H1 (cell line): ENCODE measurements at regions not wholly inside any gene's neighbourhood (a gene's known extent, or its start where the extent isn't known, plus 50 kb on each side); places are given as distances from the start of the nearest gene placed in this dataset.

ENCODE experiments used
- BCL11A ChIP-seq, 2 experiments: IDR thresholded peaks; one replicate each; pipeline ENCODE4 v1.6.1; 2011; ENCODE audit warnings: low read depth in 2 of 2, low read length in 2 of 2, mild to moderate bottlenecking in 2 of 2
- CTCF ChIP-seq, 3 experiments: IDR thresholded peaks; 1 replicate in 2 of 3; 2 replicates in 1 of 3; pipeline versions ENCODE4 v1.5.1 to v1.6.1; 2011; ENCODE audit warnings: low read length in 3 of 3, mild to moderate bottlenecking in 3 of 3, inconsistent platforms in 2 of 3, low read depth in 1 of 3, moderate library complexity in 1 of 3; ENCODE audit not compliant: insufficient read depth in 1 of 3; ENCODE audit errors: control extremely low read depth in 1 of 3
- JUN ChIP-seq: IDR thresholded peaks from 2 replicates; pipeline ENCODE4 v1.6.1; 2011; ENCODE audit warnings: low read depth, mild to moderate bottlenecking, improper control_type of control experiment, low read length
- KDM4A ChIP-seq: IDR thresholded peaks from one replicate; pipeline ENCODE4 v1.7.1; 2012; ENCODE audit warnings: low read depth, mild to moderate bottlenecking, moderate library complexity, low read length, inconsistent platforms; ENCODE audit not compliant: severe bottlenecking
- POLR2A ChIP-seq, 2 experiments: IDR thresholded peaks; 1 replicate in 1 of 2; 2 replicates in 1 of 2; pipeline ENCODE4 v1.6.1; 2011; ENCODE audit warnings: low read depth in 2 of 2, low read length in 2 of 2, mild to moderate bottlenecking in 2 of 2; ENCODE audit errors: control extremely low read depth in 1 of 2
- POLR2AphosphoS5 ChIP-seq: IDR thresholded peaks from 2 replicates; pipeline ENCODE4 v1.6.1; 2011; ENCODE audit warnings: low read depth, low read length
- RBBP5 ChIP-seq: IDR thresholded peaks from 2 replicates; pipeline ENCODE4 v1.7.1; 2012; ENCODE audit warnings: low read depth, mild to moderate bottlenecking, inconsistent platforms, low read length, moderate library complexity, borderline replicate concordance
- TAF1 ChIP-seq: IDR thresholded peaks from 2 replicates; pipeline ENCODE4 v1.6.1; 2011; ENCODE audit warnings: mild to moderate bottlenecking, low read depth, low read length
- TCF12 ChIP-seq: IDR thresholded peaks from 2 replicates; pipeline ENCODE4 v1.6.1; 2011; ENCODE audit warnings: low read depth, mild to moderate bottlenecking, low read length
- YY1 ChIP-seq: IDR thresholded peaks from 2 replicates; pipeline ENCODE4 v1.6.1; 2011; ENCODE audit warnings: low read depth, mild to moderate bottlenecking, low read length
- ZNF274 ChIP-seq: IDR thresholded peaks from 2 replicates; pipeline ENCODE4 v1.7.0; 2012; ENCODE audit warnings: low read length, borderline replicate concordance; ENCODE audit errors: extremely low read depth
- TF ChIP-seq, protein P1 (sequence below): fragments of 300-600 bp; sonication (generic); IDR thresholded peaks from 2 replicates; pipeline ENCODE4 v1.7.1; 2012; ENCODE audit warnings: low read length, moderate library complexity, mild to moderate bottlenecking, inconsistent platforms; ENCODE audit not compliant: insufficient replicate concordance
- TF ChIP-seq, protein P2 (sequence below): IDR thresholded peaks from 2 replicates; pipeline ENCODE4 v1.6.1; 2012; ENCODE audit warnings: low read length, inconsistent platforms

DNA sequence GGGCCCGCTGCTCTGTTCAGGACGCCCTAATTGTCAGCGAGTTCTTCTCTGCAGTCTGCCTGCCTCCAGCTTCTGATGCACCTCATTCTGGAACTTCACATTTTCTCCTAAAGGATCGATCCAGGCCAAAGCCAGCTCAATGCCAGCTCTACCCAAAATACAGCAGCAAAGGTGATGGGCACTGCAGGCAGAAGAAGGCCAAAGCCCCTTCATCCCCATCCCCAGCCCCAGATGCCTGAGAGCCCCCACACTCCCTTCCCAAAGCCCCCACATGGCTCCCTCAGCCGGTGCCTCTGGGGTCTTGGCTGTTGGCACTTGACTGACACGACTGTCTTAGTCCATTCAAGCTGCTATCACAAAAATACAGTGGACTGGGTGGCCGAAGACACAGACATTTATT is 410.3 kb downstream of the BRD1 start:
- TF ChIP-seq JUN, result no peak
- TF ChIP-seq CTCF (IDR thresholded peaks at IDR 0.05; ENCODE audit: control extremely low read depth in 1 of 3, insufficient read depth in 1 of 3, low read depth in 1 of 3, low read length in 3 of 3), result no peak
- TF ChIP-seq YY1, result no peak
- no peak for TF ChIP-seq POLR2A (IDR thresholded peaks at IDR 0.05; ENCODE audit: control extremely low read depth in 1 of 2, low read depth in 2 of 2, low read length in 2 of 2)
- TF ChIP-seq, protein P1, sequence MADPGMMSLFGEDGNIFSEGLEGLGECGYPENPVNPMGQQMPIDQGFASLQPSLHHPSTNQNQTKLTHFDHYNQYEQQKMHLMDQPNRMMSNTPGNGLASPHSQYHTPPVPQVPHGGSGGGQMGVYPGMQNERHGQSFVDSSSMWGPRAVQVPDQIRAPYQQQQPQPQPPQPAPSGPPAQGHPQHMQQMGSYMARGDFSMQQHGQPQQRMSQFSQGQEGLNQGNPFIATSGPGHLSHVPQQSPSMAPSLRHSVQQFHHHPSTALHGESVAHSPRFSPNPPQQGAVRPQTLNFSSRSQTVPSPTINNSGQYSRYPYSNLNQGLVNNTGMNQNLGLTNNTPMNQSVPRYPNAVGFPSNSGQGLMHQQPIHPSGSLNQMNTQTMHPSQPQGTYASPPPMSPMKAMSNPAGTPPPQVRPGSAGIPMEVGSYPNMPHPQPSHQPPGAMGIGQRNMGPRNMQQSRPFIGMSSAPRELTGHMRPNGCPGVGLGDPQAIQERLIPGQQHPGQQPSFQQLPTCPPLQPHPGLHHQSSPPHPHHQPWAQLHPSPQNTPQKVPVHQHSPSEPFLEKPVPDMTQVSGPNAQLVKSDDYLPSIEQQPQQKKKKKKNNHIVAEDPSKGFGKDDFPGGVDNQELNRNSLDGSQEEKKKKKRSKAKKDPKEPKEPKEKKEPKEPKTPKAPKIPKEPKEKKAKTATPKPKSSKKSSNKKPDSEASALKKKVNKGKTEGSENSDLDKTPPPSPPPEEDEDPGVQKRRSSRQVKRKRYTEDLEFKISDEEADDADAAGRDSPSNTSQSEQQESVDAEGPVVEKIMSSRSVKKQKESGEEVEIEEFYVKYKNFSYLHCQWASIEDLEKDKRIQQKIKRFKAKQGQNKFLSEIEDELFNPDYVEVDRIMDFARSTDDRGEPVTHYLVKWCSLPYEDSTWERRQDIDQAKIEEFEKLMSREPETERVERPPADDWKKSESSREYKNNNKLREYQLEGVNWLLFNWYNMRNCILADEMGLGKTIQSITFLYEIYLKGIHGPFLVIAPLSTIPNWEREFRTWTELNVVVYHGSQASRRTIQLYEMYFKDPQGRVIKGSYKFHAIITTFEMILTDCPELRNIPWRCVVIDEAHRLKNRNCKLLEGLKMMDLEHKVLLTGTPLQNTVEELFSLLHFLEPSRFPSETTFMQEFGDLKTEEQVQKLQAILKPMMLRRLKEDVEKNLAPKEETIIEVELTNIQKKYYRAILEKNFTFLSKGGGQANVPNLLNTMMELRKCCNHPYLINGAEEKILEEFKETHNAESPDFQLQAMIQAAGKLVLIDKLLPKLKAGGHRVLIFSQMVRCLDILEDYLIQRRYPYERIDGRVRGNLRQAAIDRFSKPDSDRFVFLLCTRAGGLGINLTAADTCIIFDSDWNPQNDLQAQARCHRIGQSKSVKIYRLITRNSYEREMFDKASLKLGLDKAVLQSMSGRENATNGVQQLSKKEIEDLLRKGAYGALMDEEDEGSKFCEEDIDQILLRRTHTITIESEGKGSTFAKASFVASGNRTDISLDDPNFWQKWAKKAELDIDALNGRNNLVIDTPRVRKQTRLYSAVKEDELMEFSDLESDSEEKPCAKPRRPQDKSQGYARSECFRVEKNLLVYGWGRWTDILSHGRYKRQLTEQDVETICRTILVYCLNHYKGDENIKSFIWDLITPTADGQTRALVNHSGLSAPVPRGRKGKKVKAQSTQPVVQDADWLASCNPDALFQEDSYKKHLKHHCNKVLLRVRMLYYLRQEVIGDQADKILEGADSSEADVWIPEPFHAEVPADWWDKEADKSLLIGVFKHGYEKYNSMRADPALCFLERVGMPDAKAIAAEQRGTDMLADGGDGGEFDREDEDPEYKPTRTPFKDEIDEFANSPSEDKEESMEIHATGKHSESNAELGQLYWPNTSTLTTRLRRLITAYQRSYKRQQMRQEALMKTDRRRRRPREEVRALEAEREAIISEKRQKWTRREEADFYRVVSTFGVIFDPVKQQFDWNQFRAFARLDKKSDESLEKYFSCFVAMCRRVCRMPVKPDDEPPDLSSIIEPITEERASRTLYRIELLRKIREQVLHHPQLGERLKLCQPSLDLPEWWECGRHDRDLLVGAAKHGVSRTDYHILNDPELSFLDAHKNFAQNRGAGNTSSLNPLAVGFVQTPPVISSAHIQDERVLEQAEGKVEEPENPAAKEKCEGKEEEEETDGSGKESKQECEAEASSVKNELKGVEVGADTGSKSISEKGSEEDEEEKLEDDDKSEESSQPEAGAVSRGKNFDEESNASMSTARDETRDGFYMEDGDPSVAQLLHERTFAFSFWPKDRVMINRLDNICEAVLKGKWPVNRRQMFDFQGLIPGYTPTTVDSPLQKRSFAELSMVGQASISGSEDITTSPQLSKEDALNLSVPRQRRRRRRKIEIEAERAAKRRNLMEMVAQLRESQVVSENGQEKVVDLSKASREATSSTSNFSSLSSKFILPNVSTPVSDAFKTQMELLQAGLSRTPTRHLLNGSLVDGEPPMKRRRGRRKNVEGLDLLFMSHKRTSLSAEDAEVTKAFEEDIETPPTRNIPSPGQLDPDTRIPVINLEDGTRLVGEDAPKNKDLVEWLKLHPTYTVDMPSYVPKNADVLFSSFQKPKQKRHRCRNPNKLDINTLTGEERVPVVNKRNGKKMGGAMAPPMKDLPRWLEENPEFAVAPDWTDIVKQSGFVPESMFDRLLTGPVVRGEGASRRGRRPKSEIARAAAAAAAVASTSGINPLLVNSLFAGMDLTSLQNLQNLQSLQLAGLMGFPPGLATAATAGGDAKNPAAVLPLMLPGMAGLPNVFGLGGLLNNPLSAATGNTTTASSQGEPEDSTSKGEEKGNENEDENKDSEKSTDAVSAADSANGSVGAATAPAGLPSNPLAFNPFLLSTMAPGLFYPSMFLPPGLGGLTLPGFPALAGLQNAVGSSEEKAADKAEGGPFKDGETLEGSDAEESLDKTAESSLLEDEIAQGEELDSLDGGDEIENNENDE, result no peak
- TF ChIP-seq, protein P2, sequence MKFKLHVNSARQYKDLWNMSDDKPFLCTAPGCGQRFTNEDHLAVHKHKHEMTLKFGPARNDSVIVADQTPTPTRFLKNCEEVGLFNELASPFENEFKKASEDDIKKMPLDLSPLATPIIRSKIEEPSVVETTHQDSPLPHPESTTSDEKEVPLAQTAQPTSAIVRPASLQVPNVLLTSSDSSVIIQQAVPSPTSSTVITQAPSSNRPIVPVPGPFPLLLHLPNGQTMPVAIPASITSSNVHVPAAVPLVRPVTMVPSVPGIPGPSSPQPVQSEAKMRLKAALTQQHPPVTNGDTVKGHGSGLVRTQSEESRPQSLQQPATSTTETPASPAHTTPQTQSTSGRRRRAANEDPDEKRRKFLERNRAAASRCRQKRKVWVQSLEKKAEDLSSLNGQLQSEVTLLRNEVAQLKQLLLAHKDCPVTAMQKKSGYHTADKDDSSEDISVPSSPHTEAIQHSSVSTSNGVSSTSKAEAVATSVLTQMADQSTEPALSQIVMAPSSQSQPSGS, result no peak
- no peak for TF ChIP-seq KDM4A
- no peak for TF ChIP-seq TAF1
- TF ChIP-seq BCL11A (IDR thresholded peaks at IDR 0.05; ENCODE audit: low read depth in 2 of 2, low read length in 2 of 2), result no peak
- TF ChIP-seq ZNF274, result no peak
- TF ChIP-seq RBBP5, result no peak
- TF ChIP-seq POLR2AphosphoS5, result no peak
- no peak for TF ChIP-seq TCF12
